Stimulated activated naive CD8-positive, alpha-beta T cell treated with anti-CD3 and anti-CD28 coated beads, Interleukin-15, amount 100 ng/mL, for 72 hours (primary cell): ENCODE measurements at regions not wholly inside any gene's neighbourhood (a gene's known extent, or its start where the extent isn't known, plus 50 kb on each side); places are given as distances from the start of the nearest gene placed in this dataset.

Experiments
- ATAC-seq: fragments of 150-1000 bp; cut with Tn5 transposase; 2 replicates; pipeline ENCODE4 v1.10.0; 2021; ENCODE audit warnings: mild to moderate bottlenecking, moderate library complexity
- DNase-seq, 2 donors: peaks; one replicate each; pipeline ENCODE4 v3.0.0; 2021 to 2022
- H3K27ac Mint-ChIP-seq, 2 donors: one replicate each; pipeline ENCODE4 v1.8.0; 2022; ENCODE audit warnings: mild to moderate bottlenecking in 2 of 2, mixed read lengths in 2 of 2, moderate library complexity in 2 of 2
- H3K27me3 Mint-ChIP-seq: one replicate; pipeline ENCODE4 v1.8.0; 2022; ENCODE audit warnings: mixed read lengths
- H3K4me1 Mint-ChIP-seq: one replicate; pipeline ENCODE4 v1.8.0; 2022; ENCODE audit warnings: mild to moderate bottlenecking, mixed read lengths
- H3K4me3 Mint-ChIP-seq, 2 donors: one replicate each; pipeline ENCODE4 v1.8.0; 2022; ENCODE audit warnings: mild to moderate bottlenecking in 2 of 2, mixed read lengths in 2 of 2, moderate library complexity in 1 of 2
- H3K9me3 Mint-ChIP-seq, 2 donors: one replicate each; pipeline ENCODE4 v1.8.0; 2022; ENCODE audit warnings: mixed read lengths in 2 of 2

GRCh38 chr2:117481608-117482007, 332.9 kb upstream of the DDX18 start:
- ATAC-seq (no peak), DNase-seq (no peak)
- Mint-ChIP-seq H3K4me1 (no peaks in the 10 kb centered on the region), H3K27me3 (no peaks in the 10 kb centered on the region), H3K4me3 (no peak overlapping the region), H3K27ac (no peak overlapping the region), H3K9me3 (peaks cover 6 to 35% of the 10 kb centered on the region in 2 donors)

- no peak overlapping the region for H3K27ac Mint-ChIP-seq
- H3K4me3 Mint-ChIP-seq, result no peak overlapping the region
- ATAC-seq (no peak), DNase-seq (no peak)
- H3K9me3 Mint-ChIP-seq, result peaks cover 0 to 25% of the 10 kb centered on the region in 2 donors
- no peaks in the 10 kb centered on the region for H3K27me3 Mint-ChIP-seq
- no peaks in the 10 kb centered on the region for H3K4me1 Mint-ChIP-seq
These were observed 328.9 kb upstream of the DDX18 start for GRCh38 chr2:117485588-117485987.

GRCh38 chr2:117486081-117486480, 328.4 kb upstream of the DDX18 start:
- no peaks in the 10 kb centered on the region for H3K4me1 Mint-ChIP-seq
- ATAC-seq, result no peak
- H3K27ac Mint-ChIP-seq, result no peak overlapping the region
- H3K27me3 Mint-ChIP-seq, result no peaks in the 10 kb centered on the region
- H3K4me3 Mint-ChIP-seq, result no peak overlapping the region
- no peak for DNase-seq
- H3K9me3 Mint-ChIP-seq, result peaks cover 0 to 25% of the 10 kb centered on the region in 2 donors

DNA sequence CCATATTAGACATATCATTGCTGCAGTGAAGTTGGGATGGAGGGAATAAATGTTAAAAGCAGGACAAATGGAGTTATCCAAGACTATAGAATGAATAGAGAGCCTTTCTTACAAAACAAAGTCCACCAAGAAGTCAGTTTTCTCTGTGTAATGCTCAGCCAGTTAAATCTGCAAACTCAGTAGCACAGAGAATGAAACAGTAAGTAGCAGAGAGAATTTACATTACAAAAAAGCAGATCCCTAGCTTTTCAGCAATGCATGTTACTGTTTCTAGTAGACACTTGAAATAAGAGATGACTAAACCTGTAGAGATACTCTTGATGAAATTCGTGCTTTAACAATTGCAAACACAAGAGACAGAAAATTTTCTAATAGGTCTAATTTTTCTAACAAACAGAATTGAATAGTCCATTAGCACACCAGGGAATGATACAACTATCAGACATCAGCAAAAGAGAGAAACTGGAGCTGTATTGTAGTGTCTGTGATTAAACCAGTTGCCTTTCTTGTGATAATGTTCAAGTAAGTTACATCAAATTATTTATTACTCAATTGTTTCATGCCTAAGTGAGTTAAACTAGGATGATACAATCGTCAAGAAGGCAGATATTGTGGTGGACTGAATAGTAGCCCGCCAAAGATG, 322.2 kb upstream of the DDX18 start:
- Mint-ChIP-seq H3K4me3 (no peak overlapping the region), H3K27ac (no peak overlapping the region)

GRCh38 chr2:117500721-117501120, 313.8 kb upstream of the DDX18 start:
- Mint-ChIP-seq H3K4me1 (no peaks in the 10 kb centered on the region), H3K27ac (no peak overlapping the region), H3K4me3 (no peak overlapping the region), H3K9me3 (peaks cover 5 to 12% of the 10 kb centered on the region in 2 donors), H3K27me3 (no peaks in the 10 kb centered on the region)
- ATAC-seq (no peak), DNase-seq (no peak)

More for the DNA sequence above, 322.2 kb upstream of the DDX18 start:
- Mint-ChIP-seq H3K27me3 (no peaks in the 10 kb centered on the region), H3K9me3 (peaks cover 0 to 6% of the 10 kb centered on the region in 2 donors), H3K4me1 (no peaks in the 10 kb centered on the region)
- ATAC-seq, result no peak
- no peak for DNase-seq

DNA sequence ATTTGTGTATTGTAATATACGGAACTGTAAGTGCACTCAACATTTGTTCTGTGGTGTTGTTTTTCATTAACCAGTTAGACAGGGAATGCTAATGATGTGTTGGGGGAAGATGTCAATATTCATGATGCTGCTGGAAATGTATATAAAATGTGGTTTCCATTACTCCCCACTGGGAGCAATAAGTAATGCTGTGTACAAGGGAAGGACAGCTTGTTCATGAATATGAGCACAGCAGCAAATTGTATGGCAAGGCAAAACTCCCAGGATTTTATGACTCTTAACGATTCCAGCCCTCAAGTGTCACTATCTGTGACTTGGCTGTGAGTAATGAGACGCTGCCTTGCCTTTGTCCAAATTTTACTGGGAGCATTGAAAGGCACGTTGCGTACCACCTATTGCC, 312.4 kb upstream of the DDX18 start:
- no peak for DNase-seq
- Mint-ChIP-seq H3K9me3 (peaks cover 5 to 6% of the 10 kb centered on the region in 2 donors), H3K4me1 (no peaks in the 10 kb centered on the region), H3K4me3 (no peak overlapping the region), H3K27ac (peak overlapping the region in 1 of 2 donors; percentile 35), H3K27me3 (no peaks in the 10 kb centered on the region)
- ATAC-seq, result no peak

GRCh38 chr2:117512307-117512706, 302.2 kb upstream of the DDX18 start:
- no peak overlapping the region for H3K27ac Mint-ChIP-seq

GRCh38 chr2:117514371-117514770, 300.1 kb upstream of the DDX18 start:
- Mint-ChIP-seq H3K27me3 (no peaks in the 10 kb centered on the region), H3K4me1 (no peaks in the 10 kb centered on the region)
- DNase-seq, result no peak

More at GRCh38 chr2:117512307-117512706, 302.2 kb upstream of the DDX18 start:
- Mint-ChIP-seq H3K27me3 (no peaks in the 10 kb centered on the region), H3K4me1 (no peaks in the 10 kb centered on the region), H3K9me3 (peaks cover 0 to 12% of the 10 kb centered on the region in 2 donors), H3K4me3 (no peak overlapping the region)
- ATAC-seq, result no peak
- DNase-seq, result no peak

GRCh38 chr2:117519238-117519637, 295.3 kb upstream of the DDX18 start:
- no peak overlapping the region for H3K4me3 Mint-ChIP-seq
- H3K27ac Mint-ChIP-seq, result no peak overlapping the region
- DNase-seq (no peak), ATAC-seq (no peak)
- no peaks in the 10 kb centered on the region for H3K4me1 Mint-ChIP-seq
- H3K9me3 Mint-ChIP-seq, result peaks cover 0 to 6% of the 10 kb centered on the region in 2 donors
- H3K27me3 Mint-ChIP-seq, result no peaks in the 10 kb centered on the region

More at GRCh38 chr2:117514371-117514770, 300.1 kb upstream of the DDX18 start:
- H3K27ac Mint-ChIP-seq, result no peak overlapping the region
- H3K4me3 Mint-ChIP-seq, result no peak overlapping the region
- ATAC-seq, result no peak
- H3K9me3 Mint-ChIP-seq, result peaks cover 0 to 12% of the 10 kb centered on the region in 2 donors

- H3K9me3 Mint-ChIP-seq, result peaks cover under 1 to 1% of the 10 kb centered on the region in 2 donors
- ATAC-seq (no peak), DNase-seq (no peak)
- H3K27ac Mint-ChIP-seq, result no peak overlapping the region
- no peak overlapping the region for H3K4me3 Mint-ChIP-seq
- H3K4me1 Mint-ChIP-seq, result no peaks in the 10 kb centered on the region
- no peaks in the 10 kb centered on the region for H3K27me3 Mint-ChIP-seq
These were observed 294.8 kb upstream of the DDX18 start for GRCh38 chr2:117519721-117520120.

- ATAC-seq (no peak), DNase-seq (no peak)
- Mint-ChIP-seq H3K27ac (no peak overlapping the region), H3K9me3 (peaks cover 0 to 8% of the 10 kb centered on the region in 2 donors), H3K4me1 (no peaks in the 10 kb centered on the region), H3K4me3 (no peak overlapping the region), H3K27me3 (no peaks in the 10 kb centered on the region)
These were observed 291.2 kb upstream of the DDX18 start for GRCh38 chr2:117523267-117523666.

GRCh38 chr2:117523711-117524238, 290.7 kb upstream of the DDX18 start:
- ATAC-seq (no peak), DNase-seq (no peak)
- Mint-ChIP-seq H3K4me1 (no peaks in the 10 kb centered on the region), H3K9me3 (peaks cover 0 to 8% of the 10 kb centered on the region in 2 donors), H3K27me3 (no peaks in the 10 kb centered on the region), H3K4me3 (no peak overlapping the region), H3K27ac (no peak overlapping the region)

DNA sequence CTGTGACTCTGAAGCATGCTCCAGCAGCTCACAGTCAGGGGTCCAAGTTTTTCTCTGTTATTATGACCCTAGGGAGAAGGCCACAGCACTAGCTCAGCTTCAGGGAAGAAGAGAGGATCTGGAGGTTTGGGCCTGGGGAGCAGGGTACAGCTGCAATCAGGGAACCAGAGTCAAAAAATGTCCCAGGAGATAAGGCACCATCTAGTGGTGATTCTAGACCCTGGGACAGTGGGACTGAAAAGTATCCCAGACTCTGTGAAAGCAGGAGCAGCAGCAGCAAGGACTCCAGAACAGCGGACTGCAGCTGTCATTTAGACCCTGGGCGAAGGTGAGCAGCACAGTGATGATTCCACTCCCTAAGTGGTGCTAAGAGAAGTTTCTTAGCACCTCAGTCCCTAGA, 278.4 kb upstream of the DDX18 start:
- no peak overlapping the region for H3K27ac Mint-ChIP-seq
- H3K4me3 Mint-ChIP-seq, result no peak overlapping the region
- H3K9me3 Mint-ChIP-seq, result peaks cover 12 to 15% of the 10 kb centered on the region in 2 donors
- DNase-seq (no peak), ATAC-seq (no peak)
- no peaks in the 10 kb centered on the region for H3K27me3 Mint-ChIP-seq
- H3K4me1 Mint-ChIP-seq, result no peaks in the 10 kb centered on the region

DNA sequence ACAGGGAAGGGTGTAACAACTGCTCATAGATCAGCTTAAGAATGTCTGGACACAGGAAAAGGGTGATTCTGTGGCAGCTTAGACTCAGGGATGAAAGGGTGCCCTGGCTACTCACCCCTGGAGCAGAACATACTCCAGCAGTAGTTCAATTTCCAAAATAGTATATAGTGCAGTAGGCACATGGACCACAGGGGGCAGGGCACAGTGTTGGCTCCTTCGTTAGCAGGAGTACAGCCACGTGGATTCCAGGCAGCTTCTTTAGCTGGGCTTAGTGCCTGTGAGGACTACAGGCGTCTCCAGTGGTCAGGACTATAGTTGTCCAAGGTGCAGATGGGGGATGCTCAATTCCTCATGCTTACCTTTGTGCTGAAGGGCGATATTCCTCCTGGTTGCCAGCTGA, 277.5 kb upstream of the DDX18 start:
- H3K27ac Mint-ChIP-seq, result no peak overlapping the region
- no peaks in the 10 kb centered on the region for H3K27me3 Mint-ChIP-seq
- no peak for ATAC-seq
- H3K4me3 Mint-ChIP-seq, result no peak overlapping the region
- peaks cover 11 to 14% of the 10 kb centered on the region in 2 donors for H3K9me3 Mint-ChIP-seq
- DNase-seq, result no peak
- H3K4me1 Mint-ChIP-seq, result no peaks in the 10 kb centered on the region

- Mint-ChIP-seq H3K27ac (no peak overlapping the region), H3K4me3 (no peak overlapping the region), H3K4me1 (no peaks in the 10 kb centered on the region), H3K27me3 (no peaks in the 10 kb centered on the region), H3K9me3 (peaks cover 0 to 12% of the 10 kb centered on the region in 2 donors)
- no peak for ATAC-seq
- no peak for DNase-seq
These were observed 262.6 kb upstream of the DDX18 start for GRCh38 chr2:117551858-117552257.

DNA sequence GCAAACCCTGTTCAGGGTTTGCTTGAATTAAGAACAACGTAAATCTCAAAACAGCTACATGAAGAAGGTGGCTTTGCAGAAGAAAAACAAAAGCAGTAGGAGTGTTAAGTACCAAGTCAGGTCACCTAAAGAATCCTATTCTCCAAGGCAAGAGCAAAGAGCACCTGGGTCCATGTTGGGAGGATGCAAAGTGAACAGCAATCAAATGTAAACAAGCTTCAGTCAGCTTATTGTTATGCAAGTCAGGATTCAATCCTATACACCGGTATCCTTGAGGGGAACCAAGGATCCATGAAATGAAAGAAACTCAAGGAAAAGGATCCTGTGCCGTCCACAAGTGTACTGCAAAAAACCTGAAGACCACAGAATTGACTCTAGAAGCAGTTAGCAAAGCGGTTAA, 261.0 kb upstream of the DDX18 start:
- ATAC-seq (no peak), DNase-seq (no peak)
- Mint-ChIP-seq H3K27me3 (no peaks in the 10 kb centered on the region), H3K27ac (no peak overlapping the region), H3K4me3 (no peak overlapping the region), H3K9me3 (peaks cover 0 to 12% of the 10 kb centered on the region in 2 donors), H3K4me1 (no peaks in the 10 kb centered on the region)

DNA sequence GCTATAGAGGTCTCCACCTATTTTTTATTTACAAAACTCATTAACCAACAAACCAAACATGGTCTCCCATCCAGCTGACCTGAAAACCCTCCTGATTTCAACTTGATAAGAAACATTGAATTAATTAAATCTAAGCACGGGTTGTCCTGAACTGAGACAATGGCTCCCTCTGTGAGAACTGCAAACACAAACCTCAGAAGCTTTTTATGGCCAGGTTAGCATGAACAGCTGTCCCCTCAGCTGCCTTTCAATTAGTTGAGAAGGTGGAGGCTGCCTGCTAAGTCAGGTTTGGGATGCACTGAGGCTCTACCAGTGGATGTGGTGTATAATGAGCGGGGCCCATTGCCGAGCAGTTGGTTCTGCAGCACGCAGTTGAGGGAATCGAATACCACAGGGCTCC, 258.5 kb upstream of the DDX18 start:
- DNase-seq (no peak), ATAC-seq (no peak)
- Mint-ChIP-seq H3K4me3 (no peak overlapping the region), H3K4me1 (no peaks in the 10 kb centered on the region), H3K27ac (no peak overlapping the region), H3K9me3 (no peaks in the 10 kb centered on the region), H3K27me3 (no peaks in the 10 kb centered on the region)
